Activated T-cell treated with anti-CD3 and anti-CD28 coated beads for 24 hours (primary cell): ENCODE measurements at regions not wholly inside any gene's neighbourhood (a gene's known extent, or its start where the extent isn't known, plus 50 kb on each side); places are given as distances from the start of the nearest gene placed in this dataset.
"Not testable (repeated sequence)": the region's sequence is repeated elsewhere in the genome, so short reads cannot be mapped to it uniquely, and the experiment has no call there.

Experiments used
- DNase-seq: peaks from one replicate; pipeline ENCODE4 v3.0.0-alpha.2; 2020; ENCODE audit warnings: low read depth

DNA sequence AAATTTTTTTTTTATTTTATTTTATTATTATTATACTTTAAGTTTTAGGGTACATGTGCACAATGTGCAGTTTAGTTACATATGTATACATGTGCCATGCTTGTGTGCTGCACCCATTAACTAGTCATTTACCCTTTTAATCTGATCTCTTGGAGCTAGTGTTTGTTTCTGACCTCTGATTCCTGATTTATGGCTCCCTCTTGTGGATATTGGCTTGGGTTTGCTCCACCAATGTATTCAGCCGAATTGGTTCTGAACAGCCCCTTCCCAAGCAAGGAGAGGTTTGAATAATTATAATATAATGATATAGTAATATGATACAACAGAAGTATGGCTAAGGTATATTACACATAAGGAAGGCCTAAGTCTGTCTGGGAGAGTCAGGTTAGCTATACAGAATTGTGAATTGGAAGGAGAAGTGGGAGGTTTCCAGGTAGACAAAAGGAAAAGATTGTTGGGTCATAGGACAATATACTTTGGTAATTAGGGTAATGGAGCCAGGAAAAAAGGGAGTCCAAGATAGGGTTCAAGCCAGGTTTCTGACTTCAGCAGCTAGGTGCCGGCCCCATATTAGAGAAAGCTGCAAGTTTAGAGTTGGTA is 53.1 kb upstream of the HMCN1 start:
- DNase-seq = no peak

- no peak for DNase-seq
Observed at GRCh38 chr1:185680453-185680852, 53.7 kb upstream of the HMCN1 start.

- no peak for DNase-seq
Observed at GRCh38 chr1:185679220-185679619, 55.0 kb upstream of the HMCN1 start.

DNA sequence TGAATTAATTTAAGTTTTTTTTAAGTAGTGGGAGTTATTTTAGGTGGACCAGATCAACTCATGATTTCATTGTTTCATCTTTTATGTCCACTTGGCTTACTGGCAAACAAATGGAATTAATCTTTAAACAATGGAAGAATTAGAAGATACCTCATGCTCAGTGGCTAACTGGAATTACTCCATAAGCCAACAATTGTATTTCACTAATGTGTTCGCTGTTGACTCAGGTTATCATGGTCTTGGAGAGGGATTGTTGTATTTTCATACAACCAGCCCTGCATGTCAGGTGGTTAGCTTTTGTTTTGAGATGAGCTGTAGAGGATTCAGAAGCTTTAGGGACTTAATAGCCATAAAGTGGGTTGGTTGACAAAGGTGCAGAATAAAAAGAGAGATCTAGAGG is 57.2 kb upstream of the HMCN1 start:
- DNase-seq = no peak

GRCh38 chr1:185674201-185674600 is 60.0 kb upstream of the HMCN1 start:
- DNase-seq = no peak

- DNase-seq = no peak
Observed at GRCh38 chr1:185672719-185673360, 61.4 kb upstream of the HMCN1 start.

- DNase-seq = no peak
Observed at GRCh38 chr1:185670187-185670627, 64.0 kb upstream of the HMCN1 start.

- no peak for DNase-seq
Observed at GRCh38 chr1:185668013-185668412, 66.2 kb upstream of the HMCN1 start.

- DNase-seq = no peak
Observed at GRCh38 chr1:185666582-185666981, 67.6 kb upstream of the HMCN1 start.

GRCh38 chr1:185663771-185664296 is 70.4 kb upstream of the HMCN1 start:
- no peak for DNase-seq

- no peak for DNase-seq
Observed at GRCh38 chr1:185663332-185663731, 70.9 kb upstream of the HMCN1 start.

GRCh38 chr1:185661971-185662370 is 72.2 kb upstream of the HMCN1 start:
- DNase-seq = no peak

DNA sequence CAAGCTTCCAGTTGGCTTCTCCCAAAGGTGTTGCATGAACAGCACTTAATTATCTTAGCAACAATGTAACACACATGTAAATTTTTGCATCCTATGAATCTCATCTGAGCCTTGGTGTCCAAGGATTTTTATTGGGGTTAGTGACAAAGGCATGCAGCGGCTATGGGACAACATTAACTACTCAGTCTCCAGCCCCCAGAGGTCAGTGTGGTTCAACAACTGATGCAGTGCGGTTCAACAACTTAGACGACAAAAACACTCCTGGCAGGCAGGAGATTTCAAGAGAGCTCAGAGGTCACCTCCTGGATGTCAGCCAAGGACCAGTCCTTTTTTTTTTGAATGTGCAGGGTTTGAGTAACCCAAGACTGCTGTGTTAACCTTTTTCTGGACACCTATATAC is 77.5 kb upstream of the HMCN1 start:
- no peak for DNase-seq

DNA sequence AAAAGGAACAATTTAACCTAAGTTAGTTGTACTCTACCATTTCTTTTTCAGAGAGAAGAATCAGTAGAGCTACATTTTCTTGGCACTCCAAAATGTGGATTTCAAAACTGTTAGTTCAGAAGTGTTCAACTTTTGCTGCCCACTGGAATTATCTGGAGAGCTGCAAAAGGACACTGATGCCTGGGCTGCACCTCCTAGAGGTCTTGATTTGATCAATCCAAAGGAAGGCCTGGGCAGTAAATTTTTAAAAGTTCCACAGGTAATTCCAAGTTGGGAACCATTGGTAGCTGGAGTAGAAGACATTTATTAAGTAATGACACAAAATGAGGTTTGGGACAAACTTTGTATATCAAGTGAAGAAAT is 79.3 kb upstream of the HMCN1 start:
- DNase-seq = no peak

DNA sequence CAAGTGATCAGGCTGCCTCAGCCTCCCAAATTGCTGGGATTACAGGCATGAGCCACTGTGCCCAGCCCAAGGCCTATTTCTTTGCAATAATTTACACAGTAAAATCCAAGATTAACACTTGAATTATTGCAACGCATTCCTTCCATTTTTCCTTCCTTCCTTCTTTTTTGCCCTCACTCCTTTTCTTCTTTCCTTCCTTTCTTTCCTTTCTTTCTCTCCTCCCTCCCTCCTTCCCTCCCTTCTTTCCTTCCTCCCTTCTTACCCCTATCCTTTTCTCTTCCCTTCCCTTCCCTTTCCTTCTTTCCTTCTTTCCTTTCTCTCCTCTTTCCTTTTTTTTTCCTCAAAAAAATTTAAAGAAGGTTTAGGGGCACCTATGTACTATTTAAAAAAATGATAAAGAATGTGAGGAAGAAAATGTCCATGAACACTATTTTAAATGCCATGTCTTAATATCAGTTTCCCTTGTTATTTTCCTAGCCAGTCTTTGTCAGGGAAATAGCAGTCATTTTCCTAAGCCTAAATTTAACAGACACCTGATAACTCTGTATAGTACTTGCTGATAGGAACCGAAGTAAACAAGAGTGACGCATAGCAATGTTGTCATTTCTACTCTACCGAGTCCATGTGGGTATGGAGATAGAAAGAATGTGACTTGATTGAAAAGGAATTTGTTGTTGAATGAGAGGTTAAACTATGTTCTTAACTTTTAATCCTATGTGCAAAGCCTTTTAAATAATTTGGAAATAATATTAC is 79.8 kb upstream of the HMCN1 start:
- DNase-seq = no peak

DNA sequence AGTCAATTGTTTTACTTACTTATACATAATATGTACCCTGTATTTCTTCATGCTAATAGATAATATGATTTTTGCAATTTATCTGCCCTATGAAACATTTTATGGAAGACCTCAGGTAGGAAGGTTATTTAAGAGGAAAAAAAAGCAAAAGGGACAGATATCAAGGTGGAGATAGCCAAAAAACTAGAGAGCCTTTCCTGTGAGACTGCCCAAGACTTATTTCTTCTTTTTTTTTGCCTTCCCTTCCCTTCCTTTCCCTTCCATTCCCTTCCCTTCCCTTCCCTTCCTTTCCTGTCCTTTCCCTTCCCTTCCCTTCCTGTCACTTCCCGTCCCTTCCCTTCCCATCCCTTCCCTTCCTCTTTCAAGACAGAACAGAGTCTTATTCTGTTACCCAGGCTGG is 80.6 kb upstream of the HMCN1 start:
- DNase-seq = no peak

DNA sequence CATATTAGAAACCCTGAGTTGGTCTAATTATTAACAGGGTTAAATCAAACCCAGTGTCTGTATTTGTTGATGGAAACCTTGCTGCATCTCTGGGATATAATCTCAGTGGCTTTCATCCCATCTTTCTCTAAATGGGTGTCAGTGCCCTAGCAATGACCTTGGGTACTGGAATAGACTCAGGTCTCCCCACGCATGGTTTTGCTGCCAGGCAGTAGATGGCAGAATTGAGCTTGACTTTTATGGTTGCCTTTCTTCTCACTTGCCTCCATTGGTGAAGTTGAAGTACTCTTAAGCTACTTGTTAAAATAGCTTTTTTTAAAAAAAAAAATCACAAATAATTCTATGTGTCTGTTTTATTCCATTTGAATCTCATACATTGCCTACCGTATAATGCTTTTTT is 81.8 kb upstream of the HMCN1 start:
- no peak for DNase-seq

DNA sequence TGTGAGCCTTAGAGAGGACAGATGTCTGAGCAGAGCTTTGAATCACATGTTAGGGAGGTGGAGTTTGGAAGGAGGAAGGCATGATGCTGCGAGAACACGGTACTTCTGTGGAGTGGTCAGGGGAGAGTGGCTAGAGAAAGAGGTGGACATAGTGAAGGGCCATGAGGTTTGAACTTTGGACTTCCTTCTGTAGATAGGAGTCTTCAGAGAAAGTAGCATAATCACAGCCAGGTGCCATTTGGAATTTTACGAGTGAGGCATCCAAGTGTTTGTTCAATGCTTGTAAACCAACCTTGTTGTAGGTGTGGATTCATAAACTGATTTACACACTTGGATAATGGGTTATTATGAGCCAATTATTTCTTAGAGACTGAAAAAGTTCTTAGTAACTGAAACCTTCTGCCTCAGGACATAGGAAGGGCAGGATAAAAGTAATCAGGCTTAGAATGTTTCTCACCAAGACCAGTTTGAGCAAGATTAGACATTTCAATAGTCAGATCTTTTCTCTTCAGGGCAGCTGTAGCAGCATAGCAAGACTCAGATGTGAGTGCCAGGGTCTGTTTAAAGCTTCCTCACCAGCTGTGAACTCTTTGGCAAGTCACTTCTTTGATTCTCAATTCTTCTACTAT is 83.5 kb upstream of the HMCN1 start:
- DNase-seq = no peak

DNA sequence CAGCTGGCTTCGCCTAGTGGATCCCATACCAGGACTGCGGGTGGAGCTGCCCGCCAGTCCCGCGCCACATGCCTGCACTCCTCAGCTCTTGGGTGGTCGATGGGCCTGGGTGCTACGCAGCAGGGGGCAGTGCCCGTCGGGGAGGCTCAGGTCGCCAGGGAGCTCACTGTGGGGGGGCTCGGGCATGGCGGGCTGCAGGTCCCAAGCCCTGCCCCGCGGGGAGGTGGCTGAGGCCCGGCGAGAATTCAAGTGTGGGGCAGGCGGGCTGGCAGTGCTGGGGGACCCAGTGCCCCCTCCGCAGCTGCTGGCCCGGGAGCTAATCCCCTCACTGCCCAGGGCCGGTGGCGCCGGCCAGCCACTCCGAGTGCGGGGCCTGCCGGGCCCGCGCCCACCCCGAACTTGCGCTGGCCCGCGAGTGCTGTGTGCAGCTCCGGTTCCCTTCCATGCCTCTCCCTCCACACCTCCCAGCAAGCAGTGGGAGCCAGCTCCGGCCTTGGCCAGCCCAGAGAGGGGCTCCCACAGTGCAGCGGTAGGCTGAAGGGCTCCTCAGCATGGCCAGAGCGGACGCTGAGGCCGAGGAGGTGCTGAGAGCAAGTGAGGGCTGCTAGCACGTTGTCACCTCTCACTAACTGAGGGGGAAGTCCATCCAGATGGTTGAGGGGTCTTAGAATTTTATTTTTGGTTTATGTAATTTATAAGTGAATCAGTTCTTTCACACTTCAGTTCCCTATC is 85.2 kb upstream of the HMCN1 start:
- DNase-seq = no peak

DNA sequence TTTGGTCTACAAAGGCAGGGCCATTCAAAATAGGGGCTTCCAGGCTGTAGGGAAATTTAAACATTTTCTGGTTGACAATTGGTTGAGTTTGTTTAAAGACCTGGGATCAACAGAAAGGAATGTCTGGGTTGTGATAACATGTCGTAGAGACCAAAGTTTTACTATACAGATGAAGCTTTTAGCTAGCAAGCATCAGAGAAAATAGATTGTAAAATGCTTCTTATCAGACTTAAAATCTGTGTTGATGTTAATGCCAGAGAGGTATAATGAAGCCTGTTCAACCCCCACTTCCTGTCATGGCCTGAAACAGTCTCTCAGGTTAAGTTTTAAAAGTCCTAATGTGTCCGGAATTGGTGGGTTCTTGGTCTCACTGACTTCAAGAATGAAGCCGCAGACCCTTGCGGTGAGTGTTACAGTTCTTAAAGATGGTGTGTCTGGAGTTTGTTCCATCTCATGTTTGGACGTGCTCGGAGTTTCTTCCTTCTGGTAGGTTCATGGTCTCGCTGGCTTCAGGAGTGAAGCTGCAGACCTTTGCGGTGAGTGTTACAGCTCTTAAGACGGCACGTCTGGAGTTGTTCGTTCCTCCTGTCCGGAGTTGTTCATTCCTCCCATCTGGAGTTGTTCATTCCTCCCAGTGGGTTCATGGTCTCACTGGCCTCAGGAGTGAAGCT is 86.5 kb upstream of the HMCN1 start:
- not testable (repeated sequence) for DNase-seq

DNA sequence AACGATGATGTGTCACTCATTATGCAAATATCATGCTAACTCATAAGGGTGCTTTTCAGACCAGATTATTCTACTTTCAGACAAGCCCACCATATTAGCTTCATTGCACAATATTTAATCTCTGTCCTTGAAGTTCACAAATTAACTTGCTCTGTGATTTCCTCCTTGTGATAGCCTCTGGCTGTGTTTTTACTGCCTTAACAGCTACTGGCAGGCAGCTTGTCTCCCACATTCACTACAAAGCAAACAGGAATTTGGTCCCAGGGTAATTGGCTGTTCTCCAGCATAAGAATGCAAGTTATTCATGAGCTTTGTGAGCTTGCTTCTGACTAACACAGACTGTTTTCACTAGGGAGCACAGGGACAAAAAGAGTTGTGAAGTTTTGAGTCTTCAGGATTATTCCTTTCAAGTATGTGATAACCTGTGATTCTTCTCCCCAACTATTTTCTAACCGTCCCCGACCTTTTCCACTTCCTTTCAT is 87.9 kb upstream of the HMCN1 start:
- DNase-seq = no peak
